Activated gamma-delta T cell treated with anti-CD3 and anti-CD28 coated beads, Interleukin-2, amount 50 U/mL, for 16 hours (primary cell): ENCODE measurements at regions not wholly inside any gene's neighbourhood (a gene's known extent, or its start where the extent isn't known, plus 50 kb on each side); places are given as distances from the start of the nearest gene placed in this dataset.
"Not testable (repeated sequence)": the region's sequence is repeated elsewhere in the genome, so short reads cannot be mapped to it uniquely, and the experiment has no call there.

Experiments
- DNase-seq: peaks from one replicate; pipeline ENCODE4 v3.0.0-alpha.2; 2020; ENCODE audit warnings: low read depth

- DNase-seq, result not testable (repeated sequence)
Measured at GRCh38 chr4:82077471-82077995, 296.3 kb downstream of the HNRNPD start.

DNA sequence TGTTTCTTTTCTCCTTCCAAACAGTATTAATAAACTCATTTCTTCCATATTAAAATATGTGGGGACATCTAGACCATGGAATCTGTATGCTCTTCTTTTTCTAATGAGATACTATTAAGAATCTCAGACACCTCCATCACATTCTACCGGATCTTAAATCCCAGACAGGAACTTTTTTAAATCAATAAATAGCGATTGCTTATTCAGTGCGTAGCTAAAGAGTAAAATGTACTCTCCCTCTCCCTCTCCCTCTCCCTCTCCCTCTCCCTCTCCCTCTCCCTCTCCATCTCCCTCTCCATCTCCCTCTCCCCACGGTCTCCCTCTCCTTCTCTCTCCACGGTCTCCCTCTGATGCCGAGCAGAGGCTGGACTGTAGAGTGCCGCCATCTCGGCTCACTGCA is 297.0 kb downstream of the HNRNPD start:
- DNase-seq, result no peak

GRCh38 chr4:82076359-82076758 is 297.4 kb downstream of the HNRNPD start:
- no peak for DNase-seq

GRCh38 chr4:82071951-82072350 is 301.8 kb downstream of the HNRNPD start:
- no peak for DNase-seq

DNA sequence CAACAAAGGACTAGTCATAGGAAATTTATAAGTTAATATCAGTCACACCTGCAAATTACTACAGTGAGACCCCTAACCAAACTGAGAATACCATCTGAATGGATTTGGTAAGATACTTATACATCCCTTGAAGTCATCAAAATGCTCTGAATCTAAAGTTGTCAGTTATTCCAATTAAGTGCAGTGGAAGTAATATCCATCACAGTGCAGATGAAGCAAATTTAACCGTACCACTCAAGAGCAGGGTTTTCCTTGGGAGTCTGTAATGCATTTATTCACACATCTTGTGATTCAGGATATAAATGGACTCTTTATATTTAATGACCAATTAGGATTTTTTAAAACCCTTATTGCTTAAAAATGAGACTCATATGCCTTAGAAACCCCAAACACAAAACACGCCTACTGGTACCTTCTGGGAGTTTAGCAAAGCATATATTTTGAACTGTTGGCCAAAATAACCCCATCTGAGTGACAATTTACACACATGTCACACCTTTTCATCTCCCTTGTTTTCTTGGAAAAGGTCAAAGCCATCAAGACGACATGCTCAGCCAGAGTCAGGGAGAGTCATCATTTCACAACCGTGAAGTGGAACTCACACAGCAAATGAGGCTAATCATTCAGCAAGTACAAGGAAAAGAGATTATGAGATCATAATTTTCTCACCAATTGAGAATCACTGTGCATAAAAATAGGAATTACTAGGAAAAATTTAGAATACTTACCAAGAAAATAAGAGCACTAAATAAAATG is 303.7 kb downstream of the HNRNPD start:
- no peak for DNase-seq

GRCh38 chr4:82063017-82063416 is 310.8 kb downstream of the HNRNPD start:
- DNase-seq, result no peak

GRCh38 chr4:82057990-82058544 is 315.7 kb downstream of the HNRNPD start:
- DNase-seq, result no peak

GRCh38 chr4:82055156-82055555 is 318.6 kb downstream of the HNRNPD start:
- no peak for DNase-seq

DNA sequence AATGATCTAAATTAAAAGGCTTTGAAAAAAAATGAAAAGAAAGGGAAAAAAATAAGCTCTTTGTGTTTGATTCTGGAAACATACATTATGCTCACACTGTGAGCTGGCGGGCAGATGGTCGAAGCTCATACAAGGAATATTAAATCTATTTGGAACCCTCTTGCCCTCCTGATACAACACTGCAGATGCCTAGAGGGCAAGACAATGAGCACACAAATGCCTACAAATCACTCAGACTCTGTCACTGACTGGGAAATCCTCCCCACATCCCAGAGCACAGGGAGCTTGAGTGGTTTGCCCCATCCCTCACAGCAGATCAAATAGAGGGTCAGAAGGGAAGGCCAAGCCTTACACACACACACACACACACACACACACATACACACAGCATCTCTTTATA is 320.4 kb downstream of the HNRNPD start:
- no peak for DNase-seq

GRCh38 chr4:82050796-82051195 is 323.0 kb downstream of the HNRNPD start:
- DNase-seq, result no peak

GRCh38 chr4:82049294-82049693 is 324.5 kb downstream of the HNRNPD start:
- no peak for DNase-seq

DNA sequence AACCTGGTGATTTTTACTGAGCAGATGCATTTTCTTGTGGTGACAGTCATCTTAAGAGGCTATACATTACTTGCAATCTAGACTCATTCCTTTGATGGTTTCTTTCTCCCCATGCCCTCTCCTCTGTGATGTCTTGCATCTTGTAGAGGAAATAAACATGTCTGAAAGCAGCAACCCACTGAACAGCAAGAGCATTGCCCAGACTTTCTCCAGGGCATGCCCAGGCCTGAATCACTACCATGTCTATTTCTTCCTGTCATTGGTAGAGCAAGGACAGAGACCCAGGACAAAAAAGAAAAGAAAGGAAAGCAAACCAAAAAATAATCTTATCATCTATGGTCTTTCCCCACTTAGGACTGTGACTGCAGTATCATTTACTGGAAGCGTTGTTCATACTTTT is 326.1 kb downstream of the HNRNPD start:
- no peak for DNase-seq

DNA sequence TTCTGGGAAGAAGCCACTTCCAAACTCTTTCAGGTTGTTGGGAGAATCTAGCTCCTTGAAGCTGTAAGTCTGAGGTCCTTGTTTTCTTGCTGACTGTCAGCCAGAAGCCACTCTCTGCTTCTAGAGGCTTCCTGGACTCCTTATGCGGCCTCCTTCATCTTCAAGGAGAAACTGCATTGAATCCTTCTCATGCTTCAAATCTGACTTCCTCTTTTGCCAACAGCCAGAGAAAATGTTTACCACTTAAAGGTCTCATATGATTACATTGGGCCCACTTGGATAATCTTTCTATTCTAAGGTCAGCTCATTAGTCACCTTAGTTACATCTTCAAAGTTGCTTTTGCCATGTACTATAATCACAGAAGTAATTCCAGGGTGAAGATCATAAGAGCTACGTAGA is 327.0 kb downstream of the HNRNPD start:
- DNase-seq, result no peak

DNA sequence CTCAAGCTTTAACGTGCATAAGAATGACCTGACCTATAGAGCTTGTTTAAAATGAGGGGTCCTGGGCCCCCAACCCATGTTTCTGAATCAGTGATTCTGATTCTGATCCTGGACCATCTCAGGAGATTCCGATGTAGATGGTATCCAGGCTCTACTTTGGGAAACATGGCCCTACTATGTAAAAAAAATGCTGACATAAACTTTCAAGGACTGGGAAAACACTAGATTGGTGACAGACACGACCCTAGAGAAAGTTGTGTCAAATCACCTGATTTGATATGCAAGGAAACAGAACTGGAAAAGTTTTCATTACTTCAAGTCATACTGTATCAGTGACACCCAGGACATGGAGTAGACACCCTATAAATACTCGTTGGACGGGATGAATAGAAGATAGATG is 328.5 kb downstream of the HNRNPD start:
- no peak for DNase-seq

GRCh38 chr4:82044141-82044993 is 329.4 kb downstream of the HNRNPD start:
- DNase-seq, result no peak

- no peak for DNase-seq
Measured at GRCh38 chr4:82043809-82044137, 330.0 kb downstream of the HNRNPD start.

- DNase-seq, result no peak
Measured at GRCh38 chr4:82043081-82043808, 330.5 kb downstream of the HNRNPD start.

- no peak for DNase-seq
Measured at GRCh38 chr4:82042042-82042441, 331.7 kb downstream of the HNRNPD start.

- DNase-seq, result no peak
Measured at GRCh38 chr4:82038936-82039335, 334.9 kb downstream of the HNRNPD start.

DNA sequence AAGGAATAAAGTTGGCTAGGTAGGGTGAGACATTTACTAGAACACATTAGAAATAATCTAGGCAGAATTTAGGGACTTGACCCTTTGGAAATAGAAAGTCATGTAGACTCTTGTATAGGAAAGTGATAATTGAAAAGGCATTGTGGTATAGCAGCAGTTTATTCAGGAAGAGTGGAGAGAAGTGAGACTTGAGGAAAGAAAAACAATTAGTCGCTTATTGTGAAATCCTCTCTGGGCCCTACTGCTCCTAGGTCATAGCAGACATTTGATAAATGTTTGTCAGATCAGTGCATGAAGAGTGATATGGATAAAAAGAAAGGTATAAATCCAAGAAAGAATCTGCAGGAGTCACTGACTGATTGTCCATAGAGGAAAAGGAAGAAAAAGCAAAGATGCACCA is 337.6 kb downstream of the HNRNPD start:
- no peak for DNase-seq

- no peak for DNase-seq
Measured at GRCh38 chr4:82034878-82035277, 338.9 kb downstream of the HNRNPD start.

GRCh38 chr4:82033862-82034261 is 339.9 kb downstream of the HNRNPD start:
- DNase-seq, result no peak
